Immature natural killer cell (primary cell): ENCODE measurements at regions not wholly inside any gene's neighbourhood (a gene's known extent, or its start where the extent isn't known, plus 50 kb on each side); places are given as distances from the start of the nearest gene placed in this dataset.

ENCODE experiments used
- DNase-seq, 3 donors: peaks; one replicate each; pipeline ENCODE4 v3.0.0; 2022; ENCODE audit warnings: mixed read lengths in 1 of 3
- H3K27ac Mint-ChIP-seq, 6 donors: one replicate each; pipeline ENCODE4 v1.8.0; 2020; ENCODE audit warnings: mixed read lengths in 6 of 6, mild to moderate bottlenecking in 5 of 6, inconsistent platforms in 4 of 6, moderate library complexity in 3 of 6
- H3K27me3 Mint-ChIP-seq, 3 donors: one replicate each; pipeline ENCODE4 v1.8.0; 2020 to 2021; ENCODE audit warnings: low read depth in 3 of 3, mild to moderate bottlenecking in 3 of 3, mixed read lengths in 3 of 3, moderate library complexity in 3 of 3, inconsistent platforms in 1 of 3
- H3K36me3 Mint-ChIP-seq, 3 donors: one replicate each; pipeline ENCODE4 v1.8.0; 2020; ENCODE audit warnings: mixed read lengths in 3 of 3, inconsistent platforms in 2 of 3, mild to moderate bottlenecking in 2 of 3
- H3K4me1 Mint-ChIP-seq, 2 donors: one replicate each; pipeline ENCODE4 v1.8.0; 2020; ENCODE audit warnings: inconsistent platforms in 2 of 2, mild to moderate bottlenecking in 2 of 2, mixed read lengths in 2 of 2, moderate library complexity in 1 of 2
- H3K4me3 Mint-ChIP-seq, 5 donors: one replicate each; pipeline ENCODE4 v1.8.0; 2020; ENCODE audit warnings: mild to moderate bottlenecking in 5 of 5, mixed read lengths in 5 of 5, inconsistent platforms in 3 of 5, moderate library complexity in 3 of 5
- H3K9me3 Mint-ChIP-seq, 6 donors: one replicate each; pipeline ENCODE4 v1.8.0; 2020; ENCODE audit warnings: mild to moderate bottlenecking in 6 of 6, mixed read lengths in 6 of 6, inconsistent platforms in 4 of 6, moderate library complexity in 3 of 6

- Mint-ChIP-seq H3K27me3 (peaks cover 3 to 11% (median 6%) of the 10 kb centered on the region in 3 donors), H3K4me3 (no peak overlapping the region), H3K9me3 (no peaks in the 10 kb centered on the region), H3K36me3 (no peaks in the 10 kb centered on the region), H3K4me1 (no peaks in the 10 kb centered on the region), H3K27ac (no peak overlapping the region)
- DNase-seq, result no peak
Measured at GRCh38 chr11:70725278-70725677, 326.9 kb downstream of the CTTN start.

GRCh38 chr11:70725739-70726138, 327.4 kb downstream of the CTTN start:
- Mint-ChIP-seq H3K36me3 (no peaks in the 10 kb centered on the region), H3K4me3 (no peak overlapping the region), H3K9me3 (no peaks in the 10 kb centered on the region), H3K27me3 (peaks cover 2 to 11% (median 3%) of the 10 kb centered on the region in 3 donors), H3K27ac (no peak overlapping the region), H3K4me1 (no peaks in the 10 kb centered on the region)
- no peak for DNase-seq

- H3K4me3 Mint-ChIP-seq, result no peak overlapping the region
- H3K27ac Mint-ChIP-seq, result no peak overlapping the region
- H3K4me1 Mint-ChIP-seq, result no peaks in the 10 kb centered on the region
- no peaks in the 10 kb centered on the region for H3K36me3 Mint-ChIP-seq
- H3K9me3 Mint-ChIP-seq, result no peaks in the 10 kb centered on the region
- H3K27me3 Mint-ChIP-seq, result peaks cover 2 to 11% (median 3%) of the 10 kb centered on the region in 3 donors
- no peak for DNase-seq
Measured at GRCh38 chr11:70727021-70727420, 328.7 kb downstream of the CTTN start.

- Mint-ChIP-seq H3K9me3 (no peaks in the 10 kb centered on the region), H3K4me3 (no peak overlapping the region), H3K36me3 (no peaks in the 10 kb centered on the region), H3K27ac (no peak overlapping the region), H3K4me1 (no peaks in the 10 kb centered on the region), H3K27me3 (peaks cover 2 to 16% (median 3%) of the 10 kb centered on the region in 3 donors)
- no peak for DNase-seq
Measured at GRCh38 chr11:70727899-70728620, 329.7 kb downstream of the CTTN start.

- Mint-ChIP-seq H3K4me3 (no peak overlapping the region), H3K27me3 (peaks cover 2 to 11% (median 4%) of the 10 kb centered on the region in 3 donors), H3K9me3 (no peaks in the 10 kb centered on the region), H3K36me3 (no peaks in the 10 kb centered on the region), H3K4me1 (no peaks in the 10 kb centered on the region), H3K27ac (no peak overlapping the region)
- no peak for DNase-seq
Measured at GRCh38 chr11:70729949-70730348, 331.6 kb downstream of the CTTN start.

GRCh38 chr11:70730411-70730810, 332.1 kb downstream of the CTTN start:
- H3K4me1 Mint-ChIP-seq, result no peaks in the 10 kb centered on the region
- no peak overlapping the region for H3K27ac Mint-ChIP-seq
- no peaks in the 10 kb centered on the region for H3K36me3 Mint-ChIP-seq
- no peak overlapping the region for H3K4me3 Mint-ChIP-seq
- no peaks in the 10 kb centered on the region for H3K9me3 Mint-ChIP-seq
- H3K27me3 Mint-ChIP-seq, result peaks cover 2 to 11% (median 2%) of the 10 kb centered on the region in 3 donors
- no peak for DNase-seq

- no peak overlapping the region for H3K27ac Mint-ChIP-seq
- H3K36me3 Mint-ChIP-seq, result no peaks in the 10 kb centered on the region
- DNase-seq, result no peak
- H3K9me3 Mint-ChIP-seq, result no peaks in the 10 kb centered on the region
- no peak overlapping the region for H3K4me3 Mint-ChIP-seq
- peaks cover 0 to 9% (median 2%) of the 10 kb centered on the region in 3 donors for H3K27me3 Mint-ChIP-seq
- H3K4me1 Mint-ChIP-seq, result no peaks in the 10 kb centered on the region
Measured at GRCh38 chr11:70731271-70732022, 333.1 kb downstream of the CTTN start.

GRCh38 chr11:70732023-70732880, 333.9 kb downstream of the CTTN start:
- Mint-ChIP-seq H3K27ac (no peak overlapping the region), H3K27me3 (peaks cover 0 to 9% (median 2%) of the 10 kb centered on the region in 3 donors), H3K9me3 (no peaks in the 10 kb centered on the region), H3K36me3 (no peaks in the 10 kb centered on the region), H3K4me1 (no peaks in the 10 kb centered on the region), H3K4me3 (no peak overlapping the region)
- no peak for DNase-seq

GRCh38 chr11:70732881-70733196, 334.5 kb downstream of the CTTN start:
- no peaks in the 10 kb centered on the region for H3K4me1 Mint-ChIP-seq
- no peaks in the 10 kb centered on the region for H3K9me3 Mint-ChIP-seq
- H3K27me3 Mint-ChIP-seq, result peaks cover 0 to 9% (median 2%) of the 10 kb centered on the region in 3 donors
- no peaks in the 10 kb centered on the region for H3K36me3 Mint-ChIP-seq
- H3K27ac Mint-ChIP-seq, result no peak overlapping the region
- H3K4me3 Mint-ChIP-seq, result no peak overlapping the region
- DNase-seq, result no peak

GRCh38 chr11:70733327-70734325, 335.3 kb downstream of the CTTN start:
- Mint-ChIP-seq H3K9me3 (no peaks in the 10 kb centered on the region), H3K27ac (no peak overlapping the region), H3K36me3 (no peaks in the 10 kb centered on the region), H3K4me3 (no peak overlapping the region), H3K27me3 (peaks cover 0 to 9% (median 2%) of the 10 kb centered on the region in 3 donors), H3K4me1 (no peaks in the 10 kb centered on the region)
- DNase-seq, result no peak

- DNase-seq, result no peak
- no peaks in the 10 kb centered on the region for H3K36me3 Mint-ChIP-seq
- H3K4me1 Mint-ChIP-seq, result no peaks in the 10 kb centered on the region
- no peaks in the 10 kb centered on the region for H3K9me3 Mint-ChIP-seq
- no peak overlapping the region for H3K27ac Mint-ChIP-seq
- no peak overlapping the region for H3K4me3 Mint-ChIP-seq
- H3K27me3 Mint-ChIP-seq, result peaks cover 0 to 9% (median 2%) of the 10 kb centered on the region in 3 donors
Measured at GRCh38 chr11:70734379-70734778, 336.1 kb downstream of the CTTN start.

GRCh38 chr11:70734911-70735310, 336.6 kb downstream of the CTTN start:
- peaks cover 2 to 9% (median 2%) of the 10 kb centered on the region in 3 donors for H3K27me3 Mint-ChIP-seq
- DNase-seq, result no peak
- H3K9me3 Mint-ChIP-seq, result no peaks in the 10 kb centered on the region
- no peaks in the 10 kb centered on the region for H3K36me3 Mint-ChIP-seq
- no peak overlapping the region for H3K4me3 Mint-ChIP-seq
- H3K27ac Mint-ChIP-seq, result no peak overlapping the region
- no peaks in the 10 kb centered on the region for H3K4me1 Mint-ChIP-seq

- H3K36me3 Mint-ChIP-seq, result no peaks in the 10 kb centered on the region
- no peaks in the 10 kb centered on the region for H3K4me1 Mint-ChIP-seq
- no peaks in the 10 kb centered on the region for H3K9me3 Mint-ChIP-seq
- H3K27me3 Mint-ChIP-seq, result peaks cover 2 to 7% (median 2%) of the 10 kb centered on the region in 3 donors
- H3K4me3 Mint-ChIP-seq, result no peak overlapping the region
- no peak for DNase-seq
- H3K27ac Mint-ChIP-seq, result no peak overlapping the region
Measured at GRCh38 chr11:70735976-70736375, 337.6 kb downstream of the CTTN start.
